WERI-Rb-1 (cell line): ENCODE measurements at regions not wholly inside any gene's neighbourhood (a gene's known extent, or its start where the extent isn't known, plus 50 kb on each side); places are given as distances from the start of the nearest gene placed in this dataset.

Experiments
- DNase-seq: peaks from one replicate; pipeline ENCODE4 v3.0.0-alpha.2; 2020
- H3K27ac ChIP-seq: fragments of 250-450 bp; sonication (Bioruptor Pico); 2 replicates; pipeline ENCODE4 v1.5.1; 2020; ENCODE audit warnings: mild to moderate bottlenecking, moderate library complexity
- H3K27me3 ChIP-seq: fragments of 250-450 bp; sonication (Bioruptor Pico); 2 replicates; pipeline ENCODE4 v1.5.1; 2021; ENCODE audit warnings: mild to moderate bottlenecking, low read depth, moderate library complexity; ENCODE audit not compliant: insufficient read depth, severe bottlenecking
- H3K36me3 ChIP-seq: fragments of 250-450 bp; sonication (Bioruptor Pico); 2 replicates; pipeline ENCODE4 v1.5.1; 2020; ENCODE audit warnings: mild to moderate bottlenecking, moderate library complexity
- H3K4me3 ChIP-seq: 2 replicates; pipeline ENCODE4 v1.5.1; 2011; ENCODE audit warnings: low read depth, mild to moderate bottlenecking, control low read depth, low read length
- H3K9me3 ChIP-seq: fragments of 250-450 bp; sonication (Bioruptor Pico); 2 replicates; pipeline ENCODE4 v1.5.1; 2021; ENCODE audit warnings: mild to moderate bottlenecking, moderate library complexity; ENCODE audit not compliant: severe bottlenecking
- TF ChIP-seq, protein P1 (sequence below): IDR thresholded peaks from 2 replicates; pipeline ENCODE4 v1.5.1; 2011; ENCODE audit warnings: low read depth, mild to moderate bottlenecking, control low read depth, inconsistent platforms, low read length

- no peaks in the 10 kb centered on the region for H3K27me3 ChIP-seq
- DNase-seq = no peak
- peaks cover 3% of the 10 kb centered on the region for H3K9me3 ChIP-seq
- TF ChIP-seq, protein P1, sequence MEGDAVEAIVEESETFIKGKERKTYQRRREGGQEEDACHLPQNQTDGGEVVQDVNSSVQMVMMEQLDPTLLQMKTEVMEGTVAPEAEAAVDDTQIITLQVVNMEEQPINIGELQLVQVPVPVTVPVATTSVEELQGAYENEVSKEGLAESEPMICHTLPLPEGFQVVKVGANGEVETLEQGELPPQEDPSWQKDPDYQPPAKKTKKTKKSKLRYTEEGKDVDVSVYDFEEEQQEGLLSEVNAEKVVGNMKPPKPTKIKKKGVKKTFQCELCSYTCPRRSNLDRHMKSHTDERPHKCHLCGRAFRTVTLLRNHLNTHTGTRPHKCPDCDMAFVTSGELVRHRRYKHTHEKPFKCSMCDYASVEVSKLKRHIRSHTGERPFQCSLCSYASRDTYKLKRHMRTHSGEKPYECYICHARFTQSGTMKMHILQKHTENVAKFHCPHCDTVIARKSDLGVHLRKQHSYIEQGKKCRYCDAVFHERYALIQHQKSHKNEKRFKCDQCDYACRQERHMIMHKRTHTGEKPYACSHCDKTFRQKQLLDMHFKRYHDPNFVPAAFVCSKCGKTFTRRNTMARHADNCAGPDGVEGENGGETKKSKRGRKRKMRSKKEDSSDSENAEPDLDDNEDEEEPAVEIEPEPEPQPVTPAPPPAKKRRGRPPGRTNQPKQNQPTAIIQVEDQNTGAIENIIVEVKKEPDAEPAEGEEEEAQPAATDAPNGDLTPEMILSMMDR = no peak
- no peaks in the 10 kb centered on the region for H3K36me3 ChIP-seq
- no peak overlapping the region for H3K4me3 ChIP-seq
- H3K27ac ChIP-seq = no peak overlapping the region
These were observed 85.7 kb downstream of the BLID start for GRCh38 chr11:122030286-122030685.

GRCh38 chr11:122028545-122028944 lies 87.5 kb downstream of the BLID start:
- Histone ChIP-seq H3K4me3 (no peak overlapping the region), H3K27me3 (peaks cover 3% of the 10 kb centered on the region), H3K36me3 (no peaks in the 10 kb centered on the region), H3K27ac (no peak overlapping the region), H3K9me3 (peaks cover 3% of the 10 kb centered on the region)
- TF ChIP-seq, protein P1 = no peak
- DNase-seq = no peak

DNA sequence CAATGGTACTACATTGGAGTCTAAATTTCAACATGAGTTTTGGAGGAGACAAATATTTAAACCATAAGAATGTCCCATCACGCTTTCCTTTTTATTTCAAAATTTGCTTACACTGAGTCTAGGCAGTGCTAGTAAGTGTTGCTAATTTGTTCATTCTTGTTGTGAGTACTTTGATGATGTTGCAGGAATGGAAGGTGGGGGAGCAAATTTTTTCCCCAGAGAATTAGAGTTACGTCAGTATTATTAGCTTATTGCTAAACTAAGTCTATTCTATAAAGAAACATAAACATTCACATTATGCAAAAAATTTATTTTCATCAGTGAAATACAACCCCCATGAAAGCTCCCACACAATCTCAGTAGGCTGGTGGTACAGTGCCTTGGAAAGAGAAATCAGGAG lies 88.0 kb downstream of the BLID start:
- TF ChIP-seq, protein P1 = no peak
- H3K4me3 ChIP-seq = no peak overlapping the region
- no peaks in the 10 kb centered on the region for H3K36me3 ChIP-seq
- H3K27me3 ChIP-seq = peaks cover 3% of the 10 kb centered on the region
- no peak for DNase-seq
- peaks cover 3% of the 10 kb centered on the region for H3K9me3 ChIP-seq
- H3K27ac ChIP-seq = no peak overlapping the region

- H3K36me3 ChIP-seq = no peaks in the 10 kb centered on the region
- H3K4me3 ChIP-seq = no peak overlapping the region
- no peak for DNase-seq
- no peak overlapping the region for H3K27ac ChIP-seq
- TF ChIP-seq, protein P1 = no peak
- peaks cover 3% of the 10 kb centered on the region for H3K27me3 ChIP-seq
- H3K9me3 ChIP-seq = no peaks in the 10 kb centered on the region
These were observed 90.3 kb downstream of the BLID start for GRCh38 chr11:122025757-122026156.

- H3K27ac ChIP-seq = no peak overlapping the region
- no peak overlapping the region for H3K4me3 ChIP-seq
- DNase-seq = no peak
- TF ChIP-seq, protein P1 = no peak
- no peaks in the 10 kb centered on the region for H3K9me3 ChIP-seq
- peaks cover 3% of the 10 kb centered on the region for H3K27me3 ChIP-seq
- H3K36me3 ChIP-seq = no peaks in the 10 kb centered on the region
These were observed 91.7 kb downstream of the BLID start for GRCh38 chr11:122024278-122024677.

GRCh38 chr11:122023614-122024250 lies 92.3 kb downstream of the BLID start:
- DNase-seq = no peak
- H3K27me3 ChIP-seq = peaks cover 3% of the 10 kb centered on the region
- H3K27ac ChIP-seq = no peak overlapping the region
- no peak overlapping the region for H3K4me3 ChIP-seq
- H3K9me3 ChIP-seq = no peaks in the 10 kb centered on the region
- H3K36me3 ChIP-seq = no peaks in the 10 kb centered on the region
- TF ChIP-seq, protein P1 = no peak
